ENCODE measurements at regions not wholly inside any gene's neighbourhood (a gene's known extent, or its start where the extent isn't known, plus 50 kb on each side); places are given as distances from the start of the nearest gene placed in this dataset.

GRCh38 chr3:148373961-148374360 is 323.7 kb upstream of the AGTR1 start:
- no peak for TF ChIP-seq CTCF (IDR thresholded peaks at IDR 0.05)
- TF ChIP-seq POLR2A (IDR thresholded peaks at IDR 0.05): no peak
